ENCODE measurements at regions not wholly inside any gene's neighbourhood (a gene's known extent, or its start where the extent isn't known, plus 50 kb on each side); places are given as distances from the start of the nearest gene placed in this dataset.

GRCh38 chr7:12458520-12459131, 55.0 kb upstream of the VWDE start:
- TF ChIP-seq CTCF (IDR thresholded peaks at IDR 0.05; ENCODE audit: extremely low read depth in 1 of 2, insufficient read depth in 1 of 2, low read depth in 1 of 2, low read length in 2 of 2) = peak; percentile 42 to 62
- TF ChIP-seq POLR2A (IDR thresholded peaks at IDR 0.05; ENCODE audit: low read depth, low read length) = no peak
- TF ChIP-seq FOS (IDR thresholded peaks at IDR 0.05; ENCODE audit: borderline replicate concordance, insufficient read depth, low read length) = no peak
- TF ChIP-seq MYC (IDR thresholded peaks at IDR 0.05; ENCODE audit: low read depth, low read length) = no peak
- no peak for TF ChIP-seq POLR2AphosphoS5 (IDR thresholded peaks at IDR 0.05; ENCODE audit: insufficient read depth, low read depth, low read length)
- TF ChIP-seq EZH2 (IDR thresholded peaks at IDR 0.05; ENCODE audit: borderline replicate concordance, low read depth, low read length, severe bottlenecking) = no peak
- no peak for TF ChIP-seq JUN (IDR thresholded peaks at IDR 0.05; ENCODE audit: borderline replicate concordance, insufficient read depth, insufficient read length, low read depth)
- TF ChIP-seq MAX (IDR thresholded peaks at IDR 0.05; ENCODE audit: insufficient read depth, insufficient read length) = no peak
